Epithelial cell of prostate (primary cell): ENCODE measurements at regions not wholly inside any gene's neighbourhood (a gene's known extent, or its start where the extent isn't known, plus 50 kb on each side); places are given as distances from the start of the nearest gene placed in this dataset.
"Not testable (repeated sequence)": the region's sequence is repeated elsewhere in the genome, so short reads cannot be mapped to it uniquely, and the experiment has no call there.

Source experiments
- DNase-seq: peaks from one replicate; pipeline ENCODE4 v3.0.0-alpha.2; 2011; ENCODE audit warnings: low read depth, low spot score
- H3K27ac ChIP-seq: fragments of 450-650 bp; 2 replicates; pipeline ENCODE4 v1.5.1; 2017; ENCODE audit warnings: mild to moderate bottlenecking

DNA sequence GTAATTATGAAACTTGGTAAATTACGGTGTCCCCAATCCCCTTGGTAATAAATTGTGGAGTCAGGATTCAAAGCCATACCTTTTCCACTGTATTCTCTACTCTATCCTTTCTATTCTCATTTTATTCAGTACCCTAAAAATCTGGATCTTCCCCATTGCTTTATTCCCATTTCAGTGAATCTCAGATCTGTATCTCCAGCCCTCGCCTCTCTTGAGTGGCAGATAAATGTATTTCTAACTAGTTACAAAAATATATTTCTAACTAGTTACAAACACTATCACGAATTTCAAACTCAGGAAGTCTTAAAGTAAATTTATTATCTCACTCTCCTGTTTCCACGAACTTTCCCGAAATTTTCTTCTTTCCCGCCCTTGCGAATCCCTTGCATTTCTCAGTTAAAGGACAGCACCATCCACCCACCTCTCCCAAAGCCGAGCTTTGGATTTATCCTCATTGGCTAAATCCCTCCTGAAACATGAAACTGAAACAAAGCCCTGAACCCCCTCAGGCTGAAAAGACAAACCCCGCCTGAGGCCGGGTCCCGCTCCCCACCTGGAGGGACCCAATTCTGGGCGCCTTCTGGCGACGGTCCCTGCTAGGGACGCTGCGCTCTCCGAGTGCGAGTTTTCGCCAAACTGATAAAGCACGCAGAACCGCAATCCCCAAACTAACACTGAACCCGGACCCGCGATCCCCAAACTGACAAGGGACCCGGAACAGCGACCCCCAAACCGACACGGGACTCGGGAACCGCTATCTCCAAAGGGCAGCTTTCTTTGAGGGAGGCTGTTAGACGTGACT is 164.3 kb upstream of the PABPC3 start:
- no peak for DNase-seq
- no peak overlapping the region for H3K27ac ChIP-seq

- H3K27ac ChIP-seq, DNase-seq: not testable (repeated sequence)
Observed at GRCh38 chr13:24933106-24934023, 162.6 kb upstream of the PABPC3 start.

GRCh38 chr13:24934024-24934385 is 161.9 kb upstream of the PABPC3 start:
- not testable (repeated sequence) for DNase-seq, H3K27ac ChIP-seq

- H3K27ac ChIP-seq, result no peak overlapping the region
- DNase-seq, result no peak
Observed at GRCh38 chr13:24938966-24939365, 157.0 kb upstream of the PABPC3 start.

- H3K27ac ChIP-seq, DNase-seq: not testable (repeated sequence)
Observed at GRCh38 chr13:24941023-24941713, 154.8 kb upstream of the PABPC3 start.

GRCh38 chr13:24943136-24943535 is 152.8 kb upstream of the PABPC3 start:
- no peak overlapping the region for H3K27ac ChIP-seq
- no peak for DNase-seq

DNA sequence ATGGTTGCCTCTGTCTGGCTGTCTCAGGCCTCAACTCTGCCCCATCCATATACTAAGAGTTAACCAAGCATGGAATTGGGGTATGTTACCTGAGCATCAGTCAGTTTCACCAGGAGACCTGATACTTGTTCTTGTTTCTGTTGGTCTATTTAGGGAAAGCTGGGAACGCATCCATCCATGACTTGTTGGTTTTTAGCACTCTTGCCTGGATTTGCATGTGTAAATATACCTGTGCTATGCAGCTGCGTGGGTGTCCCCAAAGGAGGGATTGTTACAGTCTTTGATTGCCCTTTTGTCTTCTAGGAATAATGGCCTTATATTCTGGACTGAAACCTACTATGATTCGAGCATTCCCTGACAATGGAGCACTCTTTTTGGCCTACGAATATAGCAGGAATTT is 151.9 kb upstream of the PABPC3 start:
- DNase-seq, H3K27ac ChIP-seq: not testable (repeated sequence)

DNA sequence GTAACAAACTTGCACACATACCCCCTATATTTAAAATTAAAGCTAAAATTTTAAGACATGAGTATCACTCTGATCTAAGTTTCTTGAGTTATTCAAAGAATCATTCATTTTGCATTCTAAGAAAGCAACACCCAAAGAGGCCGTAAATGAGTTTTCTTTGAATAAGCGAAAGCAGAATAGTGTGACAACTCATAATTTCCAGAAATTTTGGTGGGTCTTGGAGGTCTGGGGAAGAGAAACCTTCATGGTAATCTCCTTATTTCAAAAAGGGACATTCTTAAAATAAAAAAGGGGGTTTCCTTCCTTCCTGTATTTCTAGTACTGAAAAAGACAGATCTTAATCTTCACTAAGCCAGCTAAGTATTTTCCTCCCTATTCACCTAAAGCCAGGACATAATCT is 147.0 kb upstream of the PABPC3 start:
- H3K27ac ChIP-seq, DNase-seq: not testable (repeated sequence)

DNA sequence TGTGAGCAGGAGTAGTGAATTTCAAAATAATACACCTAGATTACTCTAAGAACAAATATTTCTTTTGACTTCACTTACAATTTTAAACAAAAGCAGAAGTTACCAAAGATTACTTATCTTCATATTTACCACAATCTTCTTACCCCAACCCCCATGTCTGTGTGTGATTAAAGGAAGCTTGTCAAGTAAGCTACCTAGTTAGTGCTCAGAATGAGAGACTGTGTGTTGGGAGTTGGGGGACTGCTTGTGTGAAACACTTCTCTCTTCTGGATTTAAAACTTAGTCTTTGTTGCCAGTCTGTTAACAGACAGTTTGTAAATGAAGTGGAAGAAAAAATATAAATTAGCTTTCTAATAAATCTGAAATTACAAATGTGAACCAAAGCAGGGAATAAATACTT is 145.3 kb upstream of the PABPC3 start:
- DNase-seq, result not testable (repeated sequence)

GRCh38 chr13:24967970-24968369 is 128.0 kb upstream of the PABPC3 start:
- not testable (repeated sequence) for DNase-seq, H3K27ac ChIP-seq

More for the DNA sequence above, 145.3 kb upstream of the PABPC3 start:
- not testable (repeated sequence) for H3K27ac ChIP-seq

- not testable (repeated sequence) for DNase-seq
Observed at GRCh38 chr13:24968416-24968815, 127.5 kb upstream of the PABPC3 start.

DNA sequence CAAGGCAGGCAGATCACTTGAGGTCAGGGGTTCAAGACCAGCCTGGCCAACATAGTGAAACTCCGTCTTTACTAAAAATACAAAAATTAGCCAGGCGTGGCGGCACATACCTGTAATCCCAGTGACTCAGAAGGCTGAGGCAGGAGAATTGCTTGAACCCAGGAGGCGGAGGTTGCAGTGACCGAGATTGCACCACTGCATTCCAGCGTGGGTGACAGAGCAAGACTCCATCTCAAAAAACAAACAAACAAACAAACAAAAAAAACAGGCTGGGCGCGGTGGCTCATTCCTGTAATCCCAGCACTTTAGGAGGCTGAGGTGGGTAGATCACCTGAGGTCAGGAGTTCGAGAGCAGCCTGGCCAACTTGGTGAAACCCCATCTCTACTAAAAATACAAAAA is 122.8 kb upstream of the PABPC3 start:
- DNase-seq, result not testable (repeated sequence)
- H3K27ac ChIP-seq, result peak overlapping the region; percentile 32

More at GRCh38 chr13:24968416-24968815, 127.5 kb upstream of the PABPC3 start:
- H3K27ac ChIP-seq, result not testable (repeated sequence)

DNA sequence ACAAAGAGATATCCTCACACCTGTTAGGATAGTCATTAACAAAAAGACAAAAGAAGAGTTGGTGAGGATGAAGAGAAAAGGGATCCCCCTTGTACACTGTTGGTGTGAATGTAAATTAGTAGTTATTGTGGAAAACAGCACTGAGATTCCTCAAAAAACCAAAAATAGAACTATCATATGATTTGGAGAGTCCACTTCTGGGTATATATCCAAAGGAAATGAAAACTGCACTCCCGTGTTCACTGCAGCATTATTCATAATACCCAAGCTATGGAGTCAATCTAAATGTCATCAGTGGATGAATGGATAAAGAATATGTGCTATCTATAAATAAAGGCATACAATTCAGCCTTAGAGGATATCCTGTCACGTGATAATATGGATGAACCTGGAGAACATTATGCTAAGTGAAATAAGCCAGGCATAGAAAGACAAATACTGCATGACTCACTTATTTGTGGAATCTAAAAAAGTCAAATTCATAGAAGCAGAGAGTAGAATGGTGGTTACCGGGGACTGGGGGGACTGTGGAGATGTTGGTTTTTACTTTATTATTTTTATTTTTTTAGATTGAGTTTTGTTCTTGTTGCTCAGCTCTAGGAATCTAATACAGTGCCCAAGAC is 114.6 kb upstream of the PABPC3 start:
- not testable (repeated sequence) for H3K27ac ChIP-seq, DNase-seq

DNA sequence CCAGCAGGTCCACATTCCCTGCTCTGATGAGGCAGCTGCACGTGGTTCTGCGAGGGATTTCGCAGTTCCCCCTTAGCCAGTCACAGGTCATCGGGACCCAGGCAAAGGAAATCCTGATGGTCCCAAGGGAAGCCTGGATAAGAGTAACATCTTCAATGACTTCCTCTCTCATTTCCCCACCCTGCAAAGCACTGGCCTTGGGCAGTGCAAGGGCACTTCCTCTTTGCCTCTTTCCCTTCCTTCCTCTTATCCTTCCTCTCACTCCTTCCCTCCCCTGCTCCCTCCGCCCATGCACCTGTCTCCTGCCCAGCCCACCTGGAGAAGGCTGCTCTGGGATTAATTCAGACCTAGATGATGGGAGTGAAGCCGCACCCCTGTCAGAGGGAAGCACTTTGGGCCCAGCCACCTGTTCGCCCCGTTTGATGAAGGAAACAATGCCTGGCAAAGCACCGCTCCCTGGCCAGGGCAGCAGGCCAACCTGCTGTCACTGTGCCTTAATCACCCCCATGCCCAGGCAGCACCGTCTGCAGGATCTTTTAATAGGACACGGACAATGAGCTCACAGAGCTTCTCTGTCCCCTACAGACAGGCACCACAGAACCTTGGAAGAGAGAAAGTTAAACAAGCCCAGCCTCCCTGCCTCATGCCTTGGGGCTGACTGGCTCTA is 113.5 kb upstream of the PABPC3 start:
- H3K27ac ChIP-seq, result no peak overlapping the region
- no peak for DNase-seq

- no peak for DNase-seq
- H3K27ac ChIP-seq, result no peak overlapping the region
Observed at GRCh38 chr13:24983094-24983493, 112.8 kb upstream of the PABPC3 start.

DNA sequence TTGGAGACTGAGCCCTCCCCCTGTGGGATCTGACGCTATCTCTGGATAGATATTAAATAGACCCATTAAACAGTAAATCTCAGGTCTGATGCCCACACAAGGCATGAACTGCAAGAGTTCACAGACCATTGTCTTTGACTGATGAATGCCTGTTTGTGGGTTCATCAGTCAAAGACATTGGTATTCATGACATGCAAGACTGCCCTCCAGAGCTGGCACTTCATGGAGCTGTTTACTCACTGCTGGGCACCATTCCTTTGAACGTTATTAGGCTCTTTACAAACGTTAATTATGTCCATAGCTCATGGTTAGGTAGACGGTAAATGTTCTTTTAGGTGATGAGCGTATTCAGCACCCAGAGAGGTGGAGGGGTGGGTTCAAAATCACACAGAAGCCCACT is 111.8 kb upstream of the PABPC3 start:
- DNase-seq, result no peak
- H3K27ac ChIP-seq, result no peak overlapping the region

GRCh38 chr13:24985107-24985506 is 110.8 kb upstream of the PABPC3 start:
- DNase-seq, result no peak
- H3K27ac ChIP-seq, result no peak overlapping the region

DNA sequence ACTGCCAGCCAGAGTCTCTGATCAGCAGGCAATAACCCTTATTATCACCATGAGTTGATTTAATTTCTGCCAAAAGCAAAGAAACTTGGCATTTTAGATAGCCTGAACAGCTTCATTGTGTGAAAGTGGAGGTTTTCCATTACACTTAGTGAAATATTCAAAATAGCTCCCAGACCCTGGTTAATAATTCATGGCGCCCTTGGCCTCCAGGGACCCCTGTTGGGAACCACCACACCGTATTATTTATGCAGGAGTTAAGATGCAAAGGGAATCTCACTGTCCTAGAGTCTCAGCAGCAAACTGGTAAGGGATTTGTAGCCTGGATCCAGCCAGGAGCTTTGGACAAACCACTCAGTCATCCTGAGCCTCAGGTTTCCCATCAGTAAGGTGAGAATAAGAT is 110.0 kb upstream of the PABPC3 start:
- DNase-seq, result no peak
- no peak overlapping the region for H3K27ac ChIP-seq

DNA sequence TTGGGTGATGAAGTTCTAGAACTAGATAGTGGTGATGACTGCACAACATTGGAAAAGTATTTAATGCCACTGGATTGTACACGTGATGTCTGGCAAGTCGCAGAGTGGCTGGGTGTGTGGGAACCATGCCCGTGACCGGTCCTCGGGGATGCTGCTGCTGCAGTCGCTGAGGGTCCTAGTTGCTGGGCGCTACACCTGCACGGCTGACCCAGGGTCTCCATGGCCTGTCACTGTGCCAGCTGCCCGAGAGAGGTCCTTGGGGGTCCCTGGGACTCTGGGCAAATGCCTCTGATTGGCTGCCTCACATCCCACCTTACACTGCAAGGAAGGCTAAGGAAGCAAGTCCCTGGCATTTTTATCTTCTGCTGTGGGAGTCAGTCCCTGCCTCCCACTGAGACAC is 109.1 kb upstream of the PABPC3 start:
- no peak for DNase-seq
- H3K27ac ChIP-seq, result no peak overlapping the region

DNA sequence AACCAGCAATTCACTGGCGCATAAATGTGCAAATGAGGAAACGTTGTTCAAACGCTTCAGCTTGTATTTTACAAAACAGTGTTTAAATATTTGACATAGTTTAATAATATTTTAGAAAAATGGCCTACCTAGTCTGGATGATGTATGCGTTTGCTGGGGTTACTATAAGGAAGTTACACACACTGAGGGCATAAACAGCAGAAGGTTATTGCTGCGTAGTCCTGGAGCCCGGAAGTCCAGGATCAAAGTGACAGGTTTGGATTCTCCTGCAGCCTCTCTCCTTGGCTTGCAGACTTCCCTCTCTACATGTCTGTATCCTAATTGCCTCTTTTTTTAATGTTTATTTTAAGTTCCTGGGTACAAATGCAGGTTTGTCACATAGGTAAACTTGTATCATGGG is 106.0 kb upstream of the PABPC3 start:
- not testable (repeated sequence) for H3K27ac ChIP-seq, DNase-seq
